ENCODE measurements at regions not wholly inside any gene's neighbourhood (a gene's known extent, or its start where the extent isn't known, plus 50 kb on each side); places are given as distances from the start of the nearest gene placed in this dataset.

DNA sequence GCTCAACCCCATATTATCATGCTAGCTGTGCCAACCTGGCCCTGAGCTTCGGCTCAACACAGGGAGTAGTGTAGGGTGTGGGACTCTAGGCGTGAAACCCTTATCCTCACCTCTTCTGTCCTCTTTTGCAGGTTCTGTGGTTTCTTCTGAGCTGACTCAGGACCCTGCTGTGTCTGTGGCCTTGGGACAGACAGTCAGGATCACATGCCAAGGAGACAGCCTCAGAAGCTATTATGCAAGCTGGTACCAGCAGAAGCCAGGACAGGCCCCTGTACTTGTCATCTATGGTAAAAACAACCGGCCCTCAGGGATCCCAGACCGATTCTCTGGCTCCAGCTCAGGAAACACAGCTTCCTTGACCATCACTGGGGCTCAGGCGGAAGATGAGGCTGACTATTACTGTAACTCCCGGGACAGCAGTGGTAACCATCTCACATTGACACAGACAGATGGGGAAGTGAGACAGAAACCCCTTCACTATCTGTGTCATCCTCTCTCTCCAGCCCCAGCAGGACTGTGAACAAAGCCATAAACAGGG is 76.4 kb downstream of the GGTLC2 start:
- H3K9ac ChIP-seq = no peak overlapping the region

DNA sequence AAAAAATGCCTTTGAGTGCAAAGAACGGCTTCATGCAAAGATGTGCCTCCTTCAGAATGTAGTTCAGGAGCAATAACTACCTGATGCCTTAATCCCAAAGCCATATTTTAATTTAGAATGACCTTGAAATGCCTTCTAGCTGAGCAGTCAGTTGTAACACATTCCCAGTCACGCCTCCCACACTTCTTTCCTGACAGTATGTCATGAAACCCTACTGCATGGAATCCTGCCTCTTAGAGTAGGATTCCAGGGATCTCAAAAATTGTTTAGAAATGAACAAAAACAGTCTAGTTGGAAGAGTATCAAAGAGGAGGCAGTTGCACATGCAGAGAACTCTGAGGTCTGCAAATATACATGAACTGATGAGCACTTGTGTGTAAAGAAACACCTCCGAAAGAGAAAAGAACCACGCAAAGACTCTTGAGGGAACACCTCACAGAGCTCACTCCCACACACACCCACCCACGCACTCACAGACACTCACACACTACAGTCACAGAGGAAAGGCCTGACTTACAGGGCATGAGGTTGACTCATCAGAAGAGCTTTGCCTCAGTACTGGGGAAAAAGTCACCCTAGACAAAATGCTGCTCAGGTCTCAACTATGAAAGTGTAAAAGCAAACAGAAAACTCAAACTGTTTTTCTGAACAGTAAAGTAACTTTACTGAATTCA is 77.4 kb downstream of the GGTLC2 start:
- H3K27me3 ChIP-seq (ENCODE audit: insufficient read depth, low read depth) = no peaks in the 10 kb centered on the region
- H3K4me2 ChIP-seq = no peak overlapping the region
- no peak overlapping the region for H2AFZ ChIP-seq (ENCODE audit: low read depth)
- H3K4me3 ChIP-seq (IDR thresholded peaks at IDR 0.05; ENCODE audit: insufficient read depth, low read depth, low read length) = no peak overlapping the region
- H3K4me1 ChIP-seq (ENCODE audit: low read depth, poor library complexity, severe bottlenecking) = peaks cover 14% of the 10 kb centered on the region
- TF ChIP-seq, protein P1, sequence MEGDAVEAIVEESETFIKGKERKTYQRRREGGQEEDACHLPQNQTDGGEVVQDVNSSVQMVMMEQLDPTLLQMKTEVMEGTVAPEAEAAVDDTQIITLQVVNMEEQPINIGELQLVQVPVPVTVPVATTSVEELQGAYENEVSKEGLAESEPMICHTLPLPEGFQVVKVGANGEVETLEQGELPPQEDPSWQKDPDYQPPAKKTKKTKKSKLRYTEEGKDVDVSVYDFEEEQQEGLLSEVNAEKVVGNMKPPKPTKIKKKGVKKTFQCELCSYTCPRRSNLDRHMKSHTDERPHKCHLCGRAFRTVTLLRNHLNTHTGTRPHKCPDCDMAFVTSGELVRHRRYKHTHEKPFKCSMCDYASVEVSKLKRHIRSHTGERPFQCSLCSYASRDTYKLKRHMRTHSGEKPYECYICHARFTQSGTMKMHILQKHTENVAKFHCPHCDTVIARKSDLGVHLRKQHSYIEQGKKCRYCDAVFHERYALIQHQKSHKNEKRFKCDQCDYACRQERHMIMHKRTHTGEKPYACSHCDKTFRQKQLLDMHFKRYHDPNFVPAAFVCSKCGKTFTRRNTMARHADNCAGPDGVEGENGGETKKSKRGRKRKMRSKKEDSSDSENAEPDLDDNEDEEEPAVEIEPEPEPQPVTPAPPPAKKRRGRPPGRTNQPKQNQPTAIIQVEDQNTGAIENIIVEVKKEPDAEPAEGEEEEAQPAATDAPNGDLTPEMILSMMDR (conservative IDR thresholded peaks at IDR 0.05; ENCODE audit: low read depth, low read length) = no peak
- no peak overlapping the region for H3K27ac ChIP-seq
- H3K9ac ChIP-seq = no peak overlapping the region
- no peaks in the 10 kb centered on the region for H3K36me3 ChIP-seq (ENCODE audit: insufficient read depth)
- H3K79me2 ChIP-seq (ENCODE audit: insufficient read depth, low read depth) = no peaks in the 10 kb centered on the region
- H4K20me1 ChIP-seq (ENCODE audit: insufficient read depth) = no peaks in the 10 kb centered on the region

More for the DNA sequence above, 76.4 kb downstream of the GGTLC2 start:
- peak overlapping the region; percentile 84 for H2AFZ ChIP-seq (ENCODE audit: low read depth)
- no peaks in the 10 kb centered on the region for H4K20me1 ChIP-seq (ENCODE audit: insufficient read depth)
- H3K4me1 ChIP-seq (ENCODE audit: low read depth, poor library complexity, severe bottlenecking) = peaks cover 14% of the 10 kb centered on the region
- TF ChIP-seq, protein P1 (conservative IDR thresholded peaks at IDR 0.05; ENCODE audit: low read depth, low read length) = no peak
- H3K4me2 ChIP-seq = peak overlapping the region; percentile 34; the same call in 1 of the 2 replicates
- no peaks in the 10 kb centered on the region for H3K27me3 ChIP-seq (ENCODE audit: insufficient read depth, low read depth)
- H3K79me2 ChIP-seq (ENCODE audit: insufficient read depth, low read depth) = no peaks in the 10 kb centered on the region
- no peaks in the 10 kb centered on the region for H3K36me3 ChIP-seq (ENCODE audit: insufficient read depth)
- H3K27ac ChIP-seq = 0 out of 2 replicates have a peak overlapping the region, but pooled peaks have one; percentile 23
- no peak overlapping the region for H3K4me3 ChIP-seq (IDR thresholded peaks at IDR 0.05; ENCODE audit: insufficient read depth, low read depth, low read length)

DNA sequence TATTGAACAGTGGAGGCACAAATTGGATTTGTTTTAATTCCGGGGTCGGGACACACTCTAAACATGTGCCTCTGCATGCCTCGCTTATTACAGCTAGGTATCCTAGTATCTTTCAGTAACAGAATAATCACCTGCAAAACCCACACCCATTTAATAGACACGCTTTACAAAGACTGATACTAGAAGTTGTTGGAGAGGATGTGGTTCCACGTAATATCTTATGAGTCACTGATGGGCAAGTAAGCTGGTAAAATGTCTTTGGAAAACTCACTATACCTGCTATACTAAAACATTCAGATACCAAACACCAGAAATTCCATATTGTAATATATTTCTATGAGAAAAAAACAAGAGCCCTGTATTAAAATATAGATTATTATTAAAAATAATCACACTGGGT is 84.0 kb downstream of the GGTLC2 start:
- H3K4me3 ChIP-seq (IDR thresholded peaks at IDR 0.05; ENCODE audit: insufficient read depth, low read depth, low read length) = no peak overlapping the region
- H4K20me1 ChIP-seq (ENCODE audit: insufficient read depth) = no peaks in the 10 kb centered on the region
- H3K4me1 ChIP-seq (ENCODE audit: low read depth, poor library complexity, severe bottlenecking) = no peaks in the 10 kb centered on the region
- H3K4me2 ChIP-seq = no peak overlapping the region
- no peak overlapping the region for H3K27ac ChIP-seq
- H3K9ac ChIP-seq = no peak overlapping the region
- H3K36me3 ChIP-seq (ENCODE audit: insufficient read depth) = no peaks in the 10 kb centered on the region
- no peaks in the 10 kb centered on the region for H3K27me3 ChIP-seq (ENCODE audit: insufficient read depth, low read depth)
- no peaks in the 10 kb centered on the region for H3K79me2 ChIP-seq (ENCODE audit: insufficient read depth, low read depth)
- H2AFZ ChIP-seq (ENCODE audit: low read depth) = no peak overlapping the region
- TF ChIP-seq, protein P1 (conservative IDR thresholded peaks at IDR 0.05; ENCODE audit: low read depth, low read length) = no peak

DNA sequence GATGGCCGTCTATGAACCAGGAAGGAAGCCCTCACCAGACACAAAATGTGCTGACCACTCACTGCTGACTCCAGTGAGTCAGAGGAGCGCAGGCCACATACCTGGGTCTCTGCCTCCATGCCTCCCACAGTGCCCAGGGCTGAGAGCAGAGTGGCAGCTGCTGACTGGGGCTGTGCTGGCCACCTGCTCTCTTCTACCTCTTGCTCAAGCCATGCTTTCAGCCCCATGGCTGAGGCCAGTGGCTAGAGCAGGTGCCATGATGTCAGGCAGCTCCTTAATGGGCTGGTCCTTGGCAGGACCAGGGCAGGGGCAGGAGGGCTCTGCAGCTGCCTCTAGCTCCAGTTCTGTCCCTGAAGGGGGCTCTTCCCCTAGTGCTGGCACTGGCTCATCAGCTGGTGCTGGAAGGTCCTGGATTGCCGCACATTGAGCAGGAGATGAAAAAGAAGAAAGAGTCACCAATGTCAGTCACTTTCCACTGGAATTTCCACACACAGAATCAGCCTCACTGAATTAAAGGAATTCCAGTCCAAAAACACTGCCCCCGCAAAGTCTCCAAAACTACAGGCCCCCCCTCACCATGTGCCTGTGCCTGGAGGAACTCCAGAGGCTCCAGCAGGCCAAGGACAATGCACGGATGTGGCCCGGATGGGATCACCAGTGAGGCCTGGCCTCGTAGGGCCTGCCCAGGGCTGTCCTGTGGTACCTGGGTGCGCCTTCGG is 86.4 kb downstream of the GGTLC2 start:
- no peak overlapping the region for H3K27ac ChIP-seq
- H3K36me3 ChIP-seq (ENCODE audit: insufficient read depth) = no peaks in the 10 kb centered on the region
- no peaks in the 10 kb centered on the region for H4K20me1 ChIP-seq (ENCODE audit: insufficient read depth)
- no peaks in the 10 kb centered on the region for H3K79me2 ChIP-seq (ENCODE audit: insufficient read depth, low read depth)
- H2AFZ ChIP-seq (ENCODE audit: low read depth) = no peak overlapping the region
- no peak overlapping the region for H3K4me2 ChIP-seq
- H3K9ac ChIP-seq = no peak overlapping the region
- TF ChIP-seq, protein P1 (conservative IDR thresholded peaks at IDR 0.05; ENCODE audit: low read depth, low read length) = no peak
- no peak overlapping the region for H3K4me3 ChIP-seq (IDR thresholded peaks at IDR 0.05; ENCODE audit: insufficient read depth, low read depth, low read length)
- peaks cover 4% of the 10 kb centered on the region for H3K4me1 ChIP-seq (ENCODE audit: low read depth, poor library complexity, severe bottlenecking)
- H3K27me3 ChIP-seq (ENCODE audit: insufficient read depth, low read depth) = no peaks in the 10 kb centered on the region
